HL-60 (cell line): ENCODE measurements at regions not wholly inside any gene's neighbourhood (a gene's known extent, or its start where the extent isn't known, plus 50 kb on each side); places are given as distances from the start of the nearest gene placed in this dataset.

ENCODE experiments used
- DNase-seq, 2 experiments: peaks; one replicate each; pipeline ENCODE4 v3.0.0-alpha.2; 2010 to 2020; ENCODE audit warnings: low read depth in 1 of 2, low spot score in 1 of 2
- H3K27ac ChIP-seq: fragments of 250-450 bp; sonication (Bioruptor Pico); replicated peaks from 2 replicates; pipeline ENCODE4 v1.5.1; 2020; ENCODE audit warnings: mild to moderate bottlenecking, moderate library complexity
- H3K27me3 ChIP-seq: fragments of 250-450 bp; sonication (Bioruptor Pico); 2 replicates; pipeline ENCODE4 v1.5.1; 2021; ENCODE audit warnings: mild to moderate bottlenecking, moderate library complexity; ENCODE audit not compliant: insufficient read depth, poor library complexity, severe bottlenecking
- H3K4me3 ChIP-seq: replicated peaks from 2 replicates; pipeline ENCODE4 v1.5.1; 2011; ENCODE audit warnings: mild to moderate bottlenecking, control low read depth, low read length; ENCODE audit not compliant: insufficient read depth
- GABPA ChIP-seq: IDR thresholded peaks from 2 replicates; pipeline ENCODE4 v1.6.1; 2012; ENCODE audit warnings: low read depth
- POLR2AphosphoS5 ChIP-seq: IDR thresholded peaks from 2 replicates; pipeline ENCODE4 v1.6.1; 2012; ENCODE audit warnings: low read depth
- SPI1 ChIP-seq: IDR thresholded peaks from 2 replicates; pipeline ENCODE4 v1.6.1; 2012; ENCODE audit warnings: low read depth, mild to moderate bottlenecking, borderline replicate concordance
- TF ChIP-seq, protein P1 (sequence below): IDR thresholded peaks from one replicate; pipeline ENCODE4 v1.5.1; 2011; ENCODE audit warnings: low read length, control low read depth, inconsistent platforms; ENCODE audit not compliant: insufficient read depth
- TF ChIP-seq, protein P2 (sequence below): IDR thresholded peaks from 2 replicates; pipeline ENCODE4 v1.6.1; 2012; ENCODE audit warnings: low read depth; ENCODE audit not compliant: insufficient replicate concordance

DNA sequence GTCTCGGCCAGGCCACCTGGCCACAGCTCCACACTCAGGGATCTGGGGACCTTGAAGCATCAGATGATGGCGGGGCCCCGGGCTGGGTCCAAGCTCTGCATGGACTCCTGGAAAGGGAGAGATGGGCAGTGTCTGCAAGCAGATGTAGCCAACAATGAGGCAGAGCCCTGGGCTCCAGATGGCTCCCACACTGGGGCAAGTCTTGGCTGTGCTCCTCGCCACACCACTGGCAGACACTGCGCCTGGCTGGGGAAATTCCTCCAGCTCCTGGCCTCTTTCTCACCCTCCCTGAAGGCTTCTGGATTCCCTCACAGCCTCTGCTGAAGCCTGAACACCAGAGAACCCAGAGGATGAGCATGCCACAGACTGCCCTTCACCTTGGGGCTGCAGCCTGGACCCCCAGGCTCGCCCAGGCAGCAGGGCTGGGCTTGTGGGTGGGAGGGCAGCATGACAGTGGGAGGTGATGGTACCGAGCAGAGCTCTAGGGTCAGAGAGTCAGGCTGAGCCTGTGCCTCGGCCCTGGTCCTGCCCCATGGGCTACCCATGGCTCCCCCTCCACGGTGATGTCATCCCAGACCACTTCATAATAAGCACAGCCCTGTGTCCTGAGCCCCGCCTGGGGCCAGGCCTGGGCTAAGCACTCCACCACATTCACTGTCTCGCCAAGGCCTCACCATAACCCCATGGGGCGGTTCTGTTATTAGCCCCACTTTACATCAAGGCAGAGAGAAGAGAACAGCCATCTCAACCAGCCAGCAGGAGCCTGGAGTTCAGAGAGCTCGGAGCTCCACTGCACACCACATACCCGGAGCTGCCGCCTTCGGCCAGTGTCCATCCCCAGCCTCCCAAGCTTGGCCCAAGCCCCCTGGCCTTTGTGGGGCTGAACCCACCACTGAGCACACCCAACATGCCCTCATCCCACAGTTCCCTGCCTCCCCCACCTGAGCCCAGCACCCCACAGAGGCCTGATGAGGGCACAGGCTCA is 62.2 kb upstream of the ADAMTS2 start:
- Histone ChIP-seq H3K4me3 (no peak overlapping the region), H3K27me3 (no peaks in the 10 kb centered on the region), H3K27ac (no peak overlapping the region)
- TF ChIP-seq, protein P1, sequence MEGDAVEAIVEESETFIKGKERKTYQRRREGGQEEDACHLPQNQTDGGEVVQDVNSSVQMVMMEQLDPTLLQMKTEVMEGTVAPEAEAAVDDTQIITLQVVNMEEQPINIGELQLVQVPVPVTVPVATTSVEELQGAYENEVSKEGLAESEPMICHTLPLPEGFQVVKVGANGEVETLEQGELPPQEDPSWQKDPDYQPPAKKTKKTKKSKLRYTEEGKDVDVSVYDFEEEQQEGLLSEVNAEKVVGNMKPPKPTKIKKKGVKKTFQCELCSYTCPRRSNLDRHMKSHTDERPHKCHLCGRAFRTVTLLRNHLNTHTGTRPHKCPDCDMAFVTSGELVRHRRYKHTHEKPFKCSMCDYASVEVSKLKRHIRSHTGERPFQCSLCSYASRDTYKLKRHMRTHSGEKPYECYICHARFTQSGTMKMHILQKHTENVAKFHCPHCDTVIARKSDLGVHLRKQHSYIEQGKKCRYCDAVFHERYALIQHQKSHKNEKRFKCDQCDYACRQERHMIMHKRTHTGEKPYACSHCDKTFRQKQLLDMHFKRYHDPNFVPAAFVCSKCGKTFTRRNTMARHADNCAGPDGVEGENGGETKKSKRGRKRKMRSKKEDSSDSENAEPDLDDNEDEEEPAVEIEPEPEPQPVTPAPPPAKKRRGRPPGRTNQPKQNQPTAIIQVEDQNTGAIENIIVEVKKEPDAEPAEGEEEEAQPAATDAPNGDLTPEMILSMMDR, result no peak
- TF ChIP-seq SPI1 (no peak), POLR2AphosphoS5 (no peak), GABPA (no peak)
- TF ChIP-seq, protein P2, sequence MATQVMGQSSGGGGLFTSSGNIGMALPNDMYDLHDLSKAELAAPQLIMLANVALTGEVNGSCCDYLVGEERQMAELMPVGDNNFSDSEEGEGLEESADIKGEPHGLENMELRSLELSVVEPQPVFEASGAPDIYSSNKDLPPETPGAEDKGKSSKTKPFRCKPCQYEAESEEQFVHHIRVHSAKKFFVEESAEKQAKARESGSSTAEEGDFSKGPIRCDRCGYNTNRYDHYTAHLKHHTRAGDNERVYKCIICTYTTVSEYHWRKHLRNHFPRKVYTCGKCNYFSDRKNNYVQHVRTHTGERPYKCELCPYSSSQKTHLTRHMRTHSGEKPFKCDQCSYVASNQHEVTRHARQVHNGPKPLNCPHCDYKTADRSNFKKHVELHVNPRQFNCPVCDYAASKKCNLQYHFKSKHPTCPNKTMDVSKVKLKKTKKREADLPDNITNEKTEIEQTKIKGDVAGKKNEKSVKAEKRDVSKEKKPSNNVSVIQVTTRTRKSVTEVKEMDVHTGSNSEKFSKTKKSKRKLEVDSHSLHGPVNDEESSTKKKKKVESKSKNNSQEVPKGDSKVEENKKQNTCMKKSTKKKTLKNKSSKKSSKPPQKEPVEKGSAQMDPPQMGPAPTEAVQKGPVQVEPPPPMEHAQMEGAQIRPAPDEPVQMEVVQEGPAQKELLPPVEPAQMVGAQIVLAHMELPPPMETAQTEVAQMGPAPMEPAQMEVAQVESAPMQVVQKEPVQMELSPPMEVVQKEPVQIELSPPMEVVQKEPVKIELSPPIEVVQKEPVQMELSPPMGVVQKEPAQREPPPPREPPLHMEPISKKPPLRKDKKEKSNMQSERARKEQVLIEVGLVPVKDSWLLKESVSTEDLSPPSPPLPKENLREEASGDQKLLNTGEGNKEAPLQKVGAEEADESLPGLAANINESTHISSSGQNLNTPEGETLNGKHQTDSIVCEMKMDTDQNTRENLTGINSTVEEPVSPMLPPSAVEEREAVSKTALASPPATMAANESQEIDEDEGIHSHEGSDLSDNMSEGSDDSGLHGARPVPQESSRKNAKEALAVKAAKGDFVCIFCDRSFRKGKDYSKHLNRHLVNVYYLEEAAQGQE, result no peak
- no peak for DNase-seq

DNA sequence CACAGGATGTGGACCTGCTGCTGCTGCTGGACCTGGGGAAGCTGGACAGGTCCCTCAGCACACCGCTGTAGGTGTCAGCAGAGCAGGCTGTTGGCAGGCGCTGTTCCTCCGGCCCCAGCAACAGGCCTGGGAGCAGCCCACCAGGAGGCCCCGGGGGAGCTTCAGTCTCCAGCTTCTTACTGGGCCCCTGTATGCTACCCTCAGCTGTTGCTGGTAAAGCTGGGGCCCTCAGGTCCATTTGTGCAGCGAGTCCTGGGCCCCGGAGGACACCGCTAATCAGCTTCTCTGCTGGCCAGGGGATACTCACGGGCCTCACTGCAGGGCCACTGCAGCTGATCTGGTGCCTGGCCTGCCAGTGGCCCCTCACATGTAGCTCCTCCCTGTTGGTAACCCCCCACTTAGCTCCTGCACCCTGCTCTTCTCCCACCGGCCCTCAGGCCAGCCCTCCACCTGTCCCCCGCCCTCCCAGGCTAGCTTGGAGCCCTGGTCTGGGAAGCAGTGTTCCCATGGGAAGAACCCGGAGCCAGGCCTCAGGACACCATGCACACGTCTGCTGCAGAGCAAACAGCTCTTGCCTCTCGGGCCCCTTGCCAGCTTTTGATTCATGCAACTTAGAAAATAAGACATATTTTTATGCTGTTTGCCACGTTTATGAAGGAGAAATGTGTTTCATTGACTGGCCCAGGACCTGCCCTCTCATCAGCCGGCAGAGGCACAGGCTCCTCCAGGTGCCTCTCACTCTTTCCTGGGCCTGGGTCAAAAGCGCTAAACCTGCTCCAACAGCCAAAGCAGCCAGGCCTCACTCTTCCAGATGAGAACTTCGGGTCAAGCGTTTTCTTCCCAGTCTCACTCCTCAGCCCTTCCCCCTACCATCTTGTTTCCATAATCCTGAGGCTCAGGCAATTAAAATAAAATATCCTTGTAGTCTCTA is 61.0 kb upstream of the ADAMTS2 start:
- Histone ChIP-seq H3K4me3 (no peak overlapping the region), H3K27ac (no peak overlapping the region), H3K27me3 (no peaks in the 10 kb centered on the region)
- TF ChIP-seq, protein P1, result no peak
- TF ChIP-seq POLR2AphosphoS5 (no peak), GABPA (no peak), SPI1 (no peak)
- TF ChIP-seq, protein P2, result no peak
- DNase-seq, result no peak

DNA sequence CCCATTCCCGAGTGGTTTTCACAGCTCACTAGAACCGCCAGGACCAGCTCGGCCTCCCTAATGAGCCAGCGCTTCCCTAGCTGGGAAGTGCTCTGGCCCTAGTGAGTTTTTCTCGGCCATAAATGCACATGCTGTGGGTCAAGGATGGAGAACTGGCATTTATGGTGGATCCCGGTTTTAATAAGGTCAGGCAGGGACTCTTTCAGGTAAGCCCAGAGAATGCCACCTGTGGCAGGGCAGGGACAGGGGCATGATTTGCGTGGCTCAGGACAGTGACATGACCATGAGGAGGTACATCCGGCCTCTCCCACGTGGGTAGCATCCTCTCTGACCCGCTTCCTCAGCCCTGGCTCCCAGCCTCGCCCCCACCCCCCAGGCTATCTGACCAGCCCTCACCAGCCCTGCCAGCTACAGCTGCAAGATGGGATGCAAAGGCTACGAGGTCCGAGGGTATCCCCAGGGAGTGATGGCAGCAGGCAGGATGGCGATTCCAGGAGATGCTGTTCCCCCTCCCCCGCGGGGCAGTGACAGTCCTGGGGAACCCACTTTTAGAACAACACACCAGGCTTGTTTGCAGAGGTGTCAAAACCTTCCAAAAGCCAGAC is 60.3 kb upstream of the ADAMTS2 start:
- Histone ChIP-seq H3K4me3 (no peak overlapping the region), H3K27ac (no peak overlapping the region), H3K27me3 (no peaks in the 10 kb centered on the region)
- no peak for DNase-seq
- TF ChIP-seq POLR2AphosphoS5 (no peak), SPI1 (no peak), GABPA (no peak)
- TF ChIP-seq, protein P2, result no peak
- TF ChIP-seq, protein P1, result no peak
